ENCODE measurements at regions not wholly inside any gene's neighbourhood (a gene's known extent, or its start where the extent isn't known, plus 50 kb on each side); places are given as distances from the start of the nearest gene placed in this dataset.

GRCh38 chr13:73261739-73262216, 203.0 kb downstream of the KLF5 start:
- Histone ChIP-seq H3K9me2 (ENCODE audit: insufficient read depth, low read length) (no peaks in the 10 kb centered on the region), H3K9me3 (ENCODE audit: low read length) (no peaks in the 10 kb centered on the region), H4K20me1 (ENCODE audit: insufficient read depth, low read length) (no peaks in the 10 kb centered on the region), H3K4me3 (ENCODE audit: low read depth, low read length, poor library complexity, severe bottlenecking) (no peak overlapping the region), H3K4me2 (ENCODE audit: low read length) (no peak overlapping the region), H3K36me3 (ENCODE audit: insufficient read depth, low read length) (no peaks in the 10 kb centered on the region), H3K4me1 (ENCODE audit: insufficient read depth, low read length, poor library complexity, severe bottlenecking) (no peaks in the 10 kb centered on the region), H3K27ac (ENCODE audit: low read depth, low read length, poor library complexity, severe bottlenecking) (no peak overlapping the region), H3K79me2 (ENCODE audit: insufficient read depth, low read depth, low read length) (no peaks in the 10 kb centered on the region), H2AFZ (ENCODE audit: low read length) (no peak overlapping the region)
- DNase-seq (ENCODE audit: low spot score), result no peak
- CTCF ChIA-PET (ENCODE audit: unreplicated experiment), result no interaction called here
- TF ChIP-seq CTCF (conservative IDR thresholded peaks at IDR 0.05; ENCODE audit: low read length) (no peak), EZH2phosphoT487 (IDR thresholded peaks at IDR 0.05; ENCODE audit: borderline replicate concordance, low read depth, low read length) (no peak)
- POLR2A ChIA-PET, result interaction anchor here (0.5 kb wide), 1 partner anchor 126 kb away, joined by 5 read pairs; no protein-coding TSS in a partner anchor
- intact Hi-C loops (cut with micrococcal nuclease; ENCODE audit: unreplicated experiment), result no loop called here
- BruUV-seq (replicated peaks), result no TSS peak

GRCh38 chr13:73259061-73260017, 200.5 kb downstream of the KLF5 start:
- Histone ChIP-seq H3K9me2 (ENCODE audit: insufficient read depth, low read length) (no peaks in the 10 kb centered on the region), H3K4me3 (ENCODE audit: low read depth, low read length, poor library complexity, severe bottlenecking) (no peak overlapping the region), H3K4me2 (ENCODE audit: low read length) (no peak overlapping the region), H3K9me3 (ENCODE audit: low read length) (no peaks in the 10 kb centered on the region), H3K4me1 (ENCODE audit: insufficient read depth, low read length, poor library complexity, severe bottlenecking) (no peaks in the 10 kb centered on the region), H3K36me3 (ENCODE audit: insufficient read depth, low read length) (no peaks in the 10 kb centered on the region), H3K27ac (ENCODE audit: low read depth, low read length, poor library complexity, severe bottlenecking) (no peak overlapping the region), H3K79me2 (ENCODE audit: insufficient read depth, low read depth, low read length) (no peaks in the 10 kb centered on the region), H2AFZ (ENCODE audit: low read length) (no peak overlapping the region), H4K20me1 (ENCODE audit: insufficient read depth, low read length) (no peaks in the 10 kb centered on the region)
- no TSS peak for BruUV-seq (replicated peaks)
- TF ChIP-seq EZH2phosphoT487 (IDR thresholded peaks at IDR 0.05; ENCODE audit: borderline replicate concordance, low read depth, low read length) (no peak), CTCF (conservative IDR thresholded peaks at IDR 0.05; ENCODE audit: low read length) (no peak)
- intact Hi-C loops (cut with micrococcal nuclease; ENCODE audit: unreplicated experiment), result no loop called here
- CTCF ChIA-PET (ENCODE audit: unreplicated experiment), result no interaction called here
- no peak for DNase-seq (ENCODE audit: low spot score)
- POLR2A ChIA-PET, result no interaction called here

DNA sequence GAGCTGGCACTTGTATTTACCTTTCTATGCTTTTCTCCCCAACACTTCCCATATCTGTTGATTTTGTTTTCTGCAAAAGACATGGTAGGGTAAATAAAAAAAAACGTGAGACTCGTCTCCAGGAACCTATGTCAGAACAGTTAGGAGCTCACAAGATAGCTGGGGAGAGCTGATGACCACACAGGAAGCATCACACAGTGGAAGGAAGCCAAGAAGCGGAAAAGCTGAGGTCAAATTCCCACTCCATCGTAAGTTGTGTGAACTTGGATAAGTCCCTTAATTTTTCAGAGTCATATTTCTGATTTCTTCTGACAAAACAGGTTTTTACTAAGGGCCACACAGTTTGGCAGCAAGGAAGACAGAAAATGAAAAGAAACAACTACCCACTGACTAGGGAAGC, 199.6 kb downstream of the KLF5 start:
- no peak overlapping the region for H3K4me2 ChIP-seq (ENCODE audit: low read length)
- POLR2A ChIA-PET, result no interaction called here
- intact Hi-C loops (cut with micrococcal nuclease; ENCODE audit: unreplicated experiment), result no loop called here

More for the DNA sequence above, 199.6 kb downstream of the KLF5 start:
- Histone ChIP-seq H4K20me1 (ENCODE audit: insufficient read depth, low read length) (no peaks in the 10 kb centered on the region), H3K79me2 (ENCODE audit: insufficient read depth, low read depth, low read length) (no peaks in the 10 kb centered on the region), H3K36me3 (ENCODE audit: insufficient read depth, low read length) (no peaks in the 10 kb centered on the region), H3K9me2 (ENCODE audit: insufficient read depth, low read length) (no peaks in the 10 kb centered on the region), H2AFZ (ENCODE audit: low read length) (no peak overlapping the region), H3K9me3 (ENCODE audit: low read length) (no peaks in the 10 kb centered on the region), H3K27ac (ENCODE audit: low read depth, low read length, poor library complexity, severe bottlenecking) (no peak overlapping the region), H3K4me1 (ENCODE audit: insufficient read depth, low read length, poor library complexity, severe bottlenecking) (no peaks in the 10 kb centered on the region), H3K4me3 (ENCODE audit: low read depth, low read length, poor library complexity, severe bottlenecking) (no peak overlapping the region)
- DNase-seq (ENCODE audit: low spot score), result no peak
- TF ChIP-seq CTCF (conservative IDR thresholded peaks at IDR 0.05; ENCODE audit: low read length) (no peak), EZH2phosphoT487 (IDR thresholded peaks at IDR 0.05; ENCODE audit: borderline replicate concordance, low read depth, low read length) (no peak)
- CTCF ChIA-PET (ENCODE audit: unreplicated experiment), result no interaction called here
- BruUV-seq (replicated peaks), result no TSS peak
